ENCODE measurements at regions not wholly inside any gene's neighbourhood (a gene's known extent, or its start where the extent isn't known, plus 50 kb on each side); places are given as distances from the start of the nearest gene placed in this dataset.
A peak's percentile ranks its signal among the peaks of the same experiment; 100 is the strongest.

- Histone ChIP-seq H2BK5ac (ENCODE audit: insufficient read length, low read length) (no peak overlapping the region), H3K27ac (ENCODE audit: insufficient read length, low read depth, low read length) (no peak overlapping the region), H4K8ac (replicated peaks; ENCODE audit: insufficient read length, low read depth, low read length) (no peak overlapping the region), H3K9me3 (ENCODE audit: control insufficient read depth, low read depth, low read length) (no peaks in the 10 kb centered on the region), H4K5ac (ENCODE audit: insufficient read length, low read depth, low read length) (no peak overlapping the region), H3K79me2 (ENCODE audit: insufficient read depth, low read length) (no peaks in the 10 kb centered on the region), H4K91ac (ENCODE audit: insufficient read length, low read depth, low read length) (no peak overlapping the region), H3K4ac (ENCODE audit: low read depth, low read length) (no peak overlapping the region), H2AFZ (ENCODE audit: low read length) (no peak overlapping the region), H3K14ac (ENCODE audit: insufficient read depth, low read length) (no peak overlapping the region), H3K79me1 (ENCODE audit: insufficient read depth, low read depth, low read length, poor library complexity, severe bottlenecking) (no peaks in the 10 kb centered on the region), H3T11ph (ENCODE audit: low read length) (no peak overlapping the region), H3K9ac (ENCODE audit: extremely low read depth, insufficient read length, low read length) (no peak overlapping the region), H3K4me1 (ENCODE audit: insufficient read depth, low read length) (no peaks in the 10 kb centered on the region), H2BK15ac (ENCODE audit: low read depth, low read length) (no peak overlapping the region), H3K18ac (ENCODE audit: insufficient read length, low read depth, low read length) (no peak overlapping the region), H4K20me1 (ENCODE audit: control insufficient read depth, insufficient read depth, insufficient read length) (no peaks in the 10 kb centered on the region), H2BK20ac (ENCODE audit: low read depth, low read length, poor library complexity, severe bottlenecking) (no peak overlapping the region), H3K23me2 (ENCODE audit: insufficient read length, low read depth, low read length, poor library complexity, severe bottlenecking) (no peaks in the 10 kb centered on the region), H3K27me3 (ENCODE audit: insufficient read depth, low read length) (no peaks in the 10 kb centered on the region), H2BK120ac (ENCODE audit: low read depth, low read length, poor library complexity, severe bottlenecking) (no peak overlapping the region), H2BK12ac (ENCODE audit: insufficient read length, low read depth, low read length) (no peak overlapping the region), H3K4me2 (ENCODE audit: insufficient read depth, insufficient read length, low read length) (no peak overlapping the region), H3K23ac (ENCODE audit: insufficient read length, low read depth, low read length) (no peak overlapping the region), H2AK5ac (ENCODE audit: insufficient read length, low read length) (no peak overlapping the region), H3K56ac (ENCODE audit: insufficient read length, low read depth, low read length) (no peak overlapping the region)
- no peak for DNase-seq
- Mint-ChIP-seq H3K9me3 (no peaks in the 10 kb centered on the region), H3K27me3 (ENCODE audit: low read depth) (no peaks in the 10 kb centered on the region), H3K4me1 (no peaks in the 10 kb centered on the region), H3K27ac (peak overlapping the region in 1 of 3 experiments; percentile 9; a peak in 1 of 7 replicates), H3K4me3 (no peak overlapping the region), H3K36me3 (ENCODE audit: insufficient read depth in 1 of 3, low read depth in 3 of 3) (no peaks in the 10 kb centered on the region)
- WGBS (ENCODE audit: extremely low coverage, insufficient read length, low lambda C conversion rate) = no CpG with 5 or more reads among the region's 4 CpGs
- no peak for TF ChIP-seq CTCF (conservative IDR thresholded peaks at IDR 0.05)
Observed at GRCh38 chr12:72173974-72174373, 98.2 kb upstream of the TRHDE start.

Data from H9 (cell line).